Activated CD8-positive, alpha-beta T cell treated with anti-CD3 and anti-CD28 coated beads for 36 hours (primary cell): ENCODE measurements at regions not wholly inside any gene's neighbourhood (a gene's known extent, or its start where the extent isn't known, plus 50 kb on each side); places are given as distances from the start of the nearest gene placed in this dataset.

ENCODE experiments used
- ATAC-seq: fragments of 200-7000 bp; cut with Tn5 transposase; one replicate; pipeline ENCODE4 v1.10.0; 2021; ENCODE audit warnings: mild to moderate bottlenecking, moderate library complexity
- CTCF ChIA-PET: fragments of 350-600 bp; sonication (Branson Sonifier 250); formaldehyde crosslinking; loops from one replicate; lab custom pipeline; 2021; ENCODE audit warnings: antibody characterized with exemption; lab: Charles Lee
- POLR2A ChIA-PET: fragments of 350-600 bp; sonication (Branson Sonifier 250); formaldehyde crosslinking; loops from one replicate; lab custom pipeline; 2021; ENCODE audit warnings: antibody characterized with exemption; lab: Charles Lee
- DNase-seq: peaks from one replicate; pipeline ENCODE4 v3.0.0-alpha.2; 2020
- H3K27ac Mint-ChIP-seq: one replicate; pipeline ENCODE4 v1.8.0; 2021; ENCODE audit warnings: mild to moderate bottlenecking, mixed read lengths
- H3K27me3 Mint-ChIP-seq: one replicate; pipeline ENCODE4 v1.8.0; 2021; ENCODE audit warnings: mixed read lengths
- H3K36me3 Mint-ChIP-seq: one replicate; pipeline ENCODE4 v1.8.0; 2021; ENCODE audit warnings: low read depth, mixed read lengths
- H3K4me1 Mint-ChIP-seq: one replicate; pipeline ENCODE4 v1.8.0; 2021; ENCODE audit warnings: low read depth, mixed read lengths
- H3K4me3 Mint-ChIP-seq: one replicate; pipeline ENCODE4 v1.8.0; 2021; ENCODE audit warnings: mild to moderate bottlenecking, moderate library complexity, mixed read lengths
- H3K9me3 Mint-ChIP-seq: one replicate; pipeline ENCODE4 v1.8.0; 2021; ENCODE audit warnings: mixed read lengths
- CTCF ChIP-seq: fragments of 200-600 bp; IDR thresholded peaks from one replicate; pipeline ENCODE4 v1.8.0; 2022; ENCODE audit warnings: antibody characterized with exemption, mild to moderate bottlenecking
- intact Hi-C: fragments of 100-400 bp; cut with micrococcal nuclease; formaldehyde crosslinking; loops from one replicate; pipeline ENCODE4 v1.10.0; 2022

GRCh38 chr20:7180256-7181045 lies 413.0 kb downstream of the BMP2 start:
- no peaks in the 10 kb centered on the region for H3K27me3 Mint-ChIP-seq
- H3K9me3 Mint-ChIP-seq = peaks cover 16% of the 10 kb centered on the region
- ATAC-seq = no peak

GRCh38 chr20:7189231-7189630 lies 421.7 kb downstream of the BMP2 start:
- ChIA-PET POLR2A (no interaction called here), CTCF (no interaction called here)
- H3K27me3 Mint-ChIP-seq = no peaks in the 10 kb centered on the region
- no peaks in the 10 kb centered on the region for H3K4me1 Mint-ChIP-seq
- no peaks in the 10 kb centered on the region for H3K9me3 Mint-ChIP-seq
- H3K36me3 Mint-ChIP-seq = no peaks in the 10 kb centered on the region
- intact Hi-C loops = no loop called here
- DNase-seq (no peak), ATAC-seq (no peak)
- H3K4me3 Mint-ChIP-seq = no peak overlapping the region
- no peak for TF ChIP-seq CTCF
- H3K27ac Mint-ChIP-seq = no peak overlapping the region

More at GRCh38 chr20:7180256-7181045, 413.0 kb downstream of the BMP2 start:
- Mint-ChIP-seq H3K4me3 (no peak overlapping the region), H3K27ac (no peak overlapping the region), H3K4me1 (no peaks in the 10 kb centered on the region), H3K36me3 (no peaks in the 10 kb centered on the region)
- TF ChIP-seq CTCF = no peak
- CTCF ChIA-PET = no interaction called here
- POLR2A ChIA-PET = no interaction called here
- intact Hi-C loops = no loop called here
- DNase-seq = no peak

GRCh38 chr20:7193681-7194080 lies 426.2 kb downstream of the BMP2 start:
- intact Hi-C loops = no loop called here
- H3K4me3 Mint-ChIP-seq = no peak overlapping the region
- ATAC-seq = no peak
- no peak for TF ChIP-seq CTCF
- no peaks in the 10 kb centered on the region for H3K4me1 Mint-ChIP-seq
- ChIA-PET POLR2A (no interaction called here), CTCF (no interaction called here)
- peaks cover 3% of the 10 kb centered on the region for H3K9me3 Mint-ChIP-seq
- no peak overlapping the region for H3K27ac Mint-ChIP-seq
- DNase-seq = no peak
- no peaks in the 10 kb centered on the region for H3K27me3 Mint-ChIP-seq
- H3K36me3 Mint-ChIP-seq = no peaks in the 10 kb centered on the region

GRCh38 chr20:7195704-7196103 lies 428.2 kb downstream of the BMP2 start:
- no peak for TF ChIP-seq CTCF
- H3K4me3 Mint-ChIP-seq = no peak overlapping the region
- ATAC-seq (no peak), DNase-seq (no peak)
- no peak overlapping the region for H3K27ac Mint-ChIP-seq
- no peaks in the 10 kb centered on the region for H3K36me3 Mint-ChIP-seq
- H3K4me1 Mint-ChIP-seq = no peaks in the 10 kb centered on the region
- CTCF ChIA-PET = no interaction called here
- H3K27me3 Mint-ChIP-seq = no peaks in the 10 kb centered on the region
- intact Hi-C loops = no loop called here
- H3K9me3 Mint-ChIP-seq = peaks cover 3% of the 10 kb centered on the region
- POLR2A ChIA-PET = no interaction called here

GRCh38 chr20:7196481-7196880 lies 429.0 kb downstream of the BMP2 start:
- H3K27me3 Mint-ChIP-seq = no peaks in the 10 kb centered on the region
- ChIA-PET CTCF (no interaction called here), POLR2A (no interaction called here)
- H3K36me3 Mint-ChIP-seq = no peaks in the 10 kb centered on the region
- TF ChIP-seq CTCF = no peak
- H3K27ac Mint-ChIP-seq = no peak overlapping the region
- peaks cover 3% of the 10 kb centered on the region for H3K9me3 Mint-ChIP-seq
- no peaks in the 10 kb centered on the region for H3K4me1 Mint-ChIP-seq
- ATAC-seq (no peak), DNase-seq (no peak)
- H3K4me3 Mint-ChIP-seq = no peak overlapping the region
- intact Hi-C loops = no loop called here
